Tibial nerve (tissue), 4 donors: ENCODE measurements at regions not wholly inside any gene's neighbourhood (a gene's known extent, or its start where the extent isn't known, plus 50 kb on each side); places are given as distances from the start of the nearest gene placed in this dataset.

Experiments
- DNase-seq, 2 donors: peaks; one replicate each; pipeline ENCODE4 v3.0.0-alpha.2; 2019; ENCODE audit warnings: low spot score in 2 of 2
- H3K27ac ChIP-seq, 4 donors: fragments of 200-600 bp; sonication (generic) in 3 of 4; one replicate each; pipeline ENCODE4 v1.5.1; 2017 to 2019; ENCODE audit warnings: mild to moderate bottlenecking in 1 of 4
- H3K27me3 ChIP-seq, 2 donors: fragments of 200-600 bp; sonication (generic) in 1 of 2; one replicate each; pipeline versions ENCODE4 v1.5.1 to v1.6.0; 2017 to 2019
- H3K36me3 ChIP-seq, 3 donors: fragments of 200-600 bp; sonication (generic); one replicate each; pipeline ENCODE4 v1.5.1; 2018 to 2019
- H3K4me1 ChIP-seq, 4 donors: fragments of 200-600 bp; sonication (generic) in 3 of 4; one replicate each; pipeline ENCODE4 v1.5.1; 2017 to 2019
- H3K4me3 ChIP-seq, 4 donors: fragments of 200-600 bp; sonication (generic) in 3 of 4; one replicate each; pipeline ENCODE4 v1.5.1; 2017 to 2019; ENCODE audit warnings: mild to moderate bottlenecking in 1 of 4, moderate library complexity in 1 of 4
- H3K9me3 ChIP-seq, 4 donors: fragments of 200-600 bp; sonication (generic) in 3 of 4; one replicate each; pipeline ENCODE4 v1.5.1; 2017 to 2019
- CTCF ChIP-seq, 5 experiments: fragments of 200-600 bp in 3 of 5; fragments of 450-650 bp in 2 of 5; sonication (generic) in 3 of 5; IDR thresholded peaks; one replicate each; pipeline ENCODE4 v1.5.1; 2016 to 2019; ENCODE audit warnings: antibody characterized with exemption in 5 of 5, mild to moderate bottlenecking in 3 of 5, moderate library complexity in 2 of 5
- EP300 ChIP-seq, 2 donors: sonication (generic); formaldehyde crosslinking; IDR thresholded peaks; one replicate each; pipeline ENCODE4 v1.6.1; 2017; ENCODE audit warnings: antibody characterized with exemption in 2 of 2, mild to moderate bottlenecking in 1 of 2
- POLR2A ChIP-seq, 2 donors: fragments of 450-650 bp; IDR thresholded peaks; one replicate each; pipeline ENCODE4 v1.6.1; 2017; ENCODE audit warnings: antibody characterized with exemption in 2 of 2, mild to moderate bottlenecking in 2 of 2, moderate library complexity in 2 of 2
- WGBS, 2 donors: methylation state at CpG; one replicate each; pipeline ENCODE4 v1.1.5; 2018; 5-methylcytosine and 5-hydroxymethylcytosine counted together

GRCh38 chr7:132653366-132653930 is 77.2 kb upstream of the PLXNA4 start:
- Histone ChIP-seq H3K27ac (no peak overlapping the region), H3K36me3 (no peaks in the 10 kb centered on the region), H3K4me3 (no peak overlapping the region), H3K9me3 (peaks cover 0 to 5% (median 0%) of the 10 kb centered on the region in 4 donors), H3K4me1 (peaks cover 0 to 13% (median 2%) of the 10 kb centered on the region in 4 donors), H3K27me3 (no peaks in the 10 kb centered on the region)
- DNase-seq: no peak
- TF ChIP-seq EP300 (IDR thresholded peaks at IDR 0.05) (no peak), POLR2A (IDR thresholded peaks at IDR 0.05) (no peak), CTCF (IDR thresholded peaks at IDR 0.05) (no peak)
- WGBS, 2 donors: 80% methylated on average over 4 of the region's 4 CpGs

GRCh38 chr7:132652507-132652906 is 76.2 kb upstream of the PLXNA4 start:
- H3K27me3 ChIP-seq: no peaks in the 10 kb centered on the region
- no peak for DNase-seq
- no peaks in the 10 kb centered on the region for H3K36me3 ChIP-seq
- no peak overlapping the region for H3K4me3 ChIP-seq
- no peak overlapping the region for H3K27ac ChIP-seq
- H3K9me3 ChIP-seq: no peaks in the 10 kb centered on the region
- TF ChIP-seq EP300 (IDR thresholded peaks at IDR 0.05) (no peak), POLR2A (IDR thresholded peaks at IDR 0.05) (no peak), CTCF (IDR thresholded peaks at IDR 0.05) (no peak)
- H3K4me1 ChIP-seq: peaks cover 0 to 13% (median 2%) of the 10 kb centered on the region in 4 donors
- 76 to 81% methylated on average over 1 of the region's 1 CpG for WGBS, 2 donors

- Histone ChIP-seq H3K27me3 (no peaks in the 10 kb centered on the region), H3K27ac (no peak overlapping the region), H3K9me3 (no peaks in the 10 kb centered on the region), H3K4me1 (peaks cover 0 to 8% (median 2%) of the 10 kb centered on the region in 4 donors), H3K36me3 (no peaks in the 10 kb centered on the region), H3K4me3 (no peak overlapping the region)
- TF ChIP-seq POLR2A (IDR thresholded peaks at IDR 0.05): no peak
- TF ChIP-seq CTCF (IDR thresholded peaks at IDR 0.05): no peak
- TF ChIP-seq EP300 (IDR thresholded peaks at IDR 0.05): no peak
- no peak for DNase-seq
- WGBS, 2 donors: 20 to 27% methylated on average over 3 of the region's 3 CpGs
Observed at GRCh38 chr7:132650498-132650897, 74.2 kb upstream of the PLXNA4 start.

- Histone ChIP-seq H3K4me1 (no peaks in the 10 kb centered on the region), H3K27me3 (no peaks in the 10 kb centered on the region), H3K36me3 (no peaks in the 10 kb centered on the region), H3K4me3 (no peak overlapping the region), H3K27ac (no peak overlapping the region), H3K9me3 (no peaks in the 10 kb centered on the region)
- 100% methylated on average over 1 of the region's 1 CpG for WGBS, 2 donors
- no peak for DNase-seq
- TF ChIP-seq CTCF (IDR thresholded peaks at IDR 0.05) (no peak), POLR2A (IDR thresholded peaks at IDR 0.05) (no peak), EP300 (IDR thresholded peaks at IDR 0.05) (no peak)
Observed at GRCh38 chr7:132647311-132647710, 71.0 kb upstream of the PLXNA4 start.

- Histone ChIP-seq H3K4me1 (no peaks in the 10 kb centered on the region), H3K27me3 (no peaks in the 10 kb centered on the region), H3K27ac (no peak overlapping the region), H3K4me3 (no peak overlapping the region), H3K36me3 (no peaks in the 10 kb centered on the region), H3K9me3 (no peaks in the 10 kb centered on the region)
- TF ChIP-seq EP300 (IDR thresholded peaks at IDR 0.05) (no peak), POLR2A (IDR thresholded peaks at IDR 0.05) (no peak), CTCF (IDR thresholded peaks at IDR 0.05) (no peak)
- DNase-seq: no peak
- 73% methylated on average over 5 of the region's 5 CpGs for WGBS, 2 donors
Observed at GRCh38 chr7:132646052-132646451, 69.8 kb upstream of the PLXNA4 start.
